ENCODE measurements at regions not wholly inside any gene's neighbourhood (a gene's known extent, or its start where the extent isn't known, plus 50 kb on each side); places are given as distances from the start of the nearest gene placed in this dataset.

DNA sequence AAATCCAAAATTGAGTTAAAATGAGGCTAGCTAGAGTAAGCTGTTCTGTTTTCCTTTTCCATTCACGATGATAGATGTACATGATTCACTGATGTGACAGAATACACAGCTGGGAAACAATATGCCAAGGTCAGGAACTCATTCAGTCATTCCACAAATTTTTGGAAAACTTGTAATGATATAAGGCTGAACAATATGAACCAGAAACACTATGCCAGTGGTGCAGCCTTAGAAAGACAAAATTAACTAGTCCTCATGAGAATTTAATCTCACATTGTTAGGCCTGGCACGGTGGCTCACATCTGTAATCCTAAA is 50.0 kb upstream of the NDST3 start:
- TF ChIP-seq, protein P1, sequence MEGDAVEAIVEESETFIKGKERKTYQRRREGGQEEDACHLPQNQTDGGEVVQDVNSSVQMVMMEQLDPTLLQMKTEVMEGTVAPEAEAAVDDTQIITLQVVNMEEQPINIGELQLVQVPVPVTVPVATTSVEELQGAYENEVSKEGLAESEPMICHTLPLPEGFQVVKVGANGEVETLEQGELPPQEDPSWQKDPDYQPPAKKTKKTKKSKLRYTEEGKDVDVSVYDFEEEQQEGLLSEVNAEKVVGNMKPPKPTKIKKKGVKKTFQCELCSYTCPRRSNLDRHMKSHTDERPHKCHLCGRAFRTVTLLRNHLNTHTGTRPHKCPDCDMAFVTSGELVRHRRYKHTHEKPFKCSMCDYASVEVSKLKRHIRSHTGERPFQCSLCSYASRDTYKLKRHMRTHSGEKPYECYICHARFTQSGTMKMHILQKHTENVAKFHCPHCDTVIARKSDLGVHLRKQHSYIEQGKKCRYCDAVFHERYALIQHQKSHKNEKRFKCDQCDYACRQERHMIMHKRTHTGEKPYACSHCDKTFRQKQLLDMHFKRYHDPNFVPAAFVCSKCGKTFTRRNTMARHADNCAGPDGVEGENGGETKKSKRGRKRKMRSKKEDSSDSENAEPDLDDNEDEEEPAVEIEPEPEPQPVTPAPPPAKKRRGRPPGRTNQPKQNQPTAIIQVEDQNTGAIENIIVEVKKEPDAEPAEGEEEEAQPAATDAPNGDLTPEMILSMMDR (IDR thresholded peaks at IDR 0.05; ENCODE audit: low read depth, low read length) = no peak
- TF ChIP-seq, protein P2, sequence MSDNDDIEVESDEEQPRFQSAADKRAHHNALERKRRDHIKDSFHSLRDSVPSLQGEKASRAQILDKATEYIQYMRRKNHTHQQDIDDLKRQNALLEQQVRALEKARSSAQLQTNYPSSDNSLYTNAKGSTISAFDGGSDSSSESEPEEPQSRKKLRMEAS (IDR thresholded peaks at IDR 0.05; ENCODE audit: low read depth, low read length) = no peak
- TF ChIP-seq POLR2A (IDR thresholded peaks at IDR 0.05; ENCODE audit: extremely low read depth, insufficient read length) (no peak), MYC (IDR thresholded peaks at IDR 0.05; ENCODE audit: low read depth, low read length) (no peak)

Measured in NB4 (cell line).